ENCODE measurements at regions not wholly inside any gene's neighbourhood (a gene's known extent, or its start where the extent isn't known, plus 50 kb on each side); places are given as distances from the start of the nearest gene placed in this dataset.
"Not testable (repeated sequence)": the region's sequence is repeated elsewhere in the genome, so short reads cannot be mapped to it uniquely, and the experiment has no call there.

DNA sequence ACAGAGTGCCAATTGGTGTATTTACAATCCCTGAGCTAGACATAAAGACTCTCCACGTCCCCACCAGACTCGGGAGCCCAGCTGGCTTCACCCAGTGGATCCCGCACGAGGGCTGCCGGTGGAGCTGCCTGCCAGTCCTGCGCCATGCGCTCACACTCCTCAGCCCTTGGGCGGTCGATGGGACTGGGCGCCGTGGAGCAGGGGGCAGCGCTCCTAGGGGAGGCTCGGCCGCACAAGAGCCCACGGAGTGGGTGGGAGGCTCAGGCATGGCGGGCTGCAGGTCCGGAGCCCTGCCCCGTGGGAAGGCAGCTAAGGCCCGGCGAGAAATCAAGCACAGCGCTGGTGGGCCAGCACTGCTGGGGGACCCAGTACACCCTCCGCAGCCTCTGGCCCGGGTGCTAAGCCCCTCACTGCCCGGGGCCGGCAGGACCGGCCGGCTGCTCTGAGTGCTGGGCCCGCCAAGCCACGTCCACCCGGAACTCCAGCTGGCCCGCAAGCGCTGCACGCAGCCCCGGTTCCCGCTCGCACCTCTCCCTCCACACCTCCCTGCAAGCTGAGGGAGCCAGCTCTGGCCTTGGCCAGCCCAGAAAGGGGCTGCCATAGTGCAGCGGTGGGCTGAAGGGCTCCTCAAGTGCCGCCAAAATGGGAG, 759.4 kb downstream of the BRINP3 start:
- not testable (repeated sequence) for DNase-seq

DNA sequence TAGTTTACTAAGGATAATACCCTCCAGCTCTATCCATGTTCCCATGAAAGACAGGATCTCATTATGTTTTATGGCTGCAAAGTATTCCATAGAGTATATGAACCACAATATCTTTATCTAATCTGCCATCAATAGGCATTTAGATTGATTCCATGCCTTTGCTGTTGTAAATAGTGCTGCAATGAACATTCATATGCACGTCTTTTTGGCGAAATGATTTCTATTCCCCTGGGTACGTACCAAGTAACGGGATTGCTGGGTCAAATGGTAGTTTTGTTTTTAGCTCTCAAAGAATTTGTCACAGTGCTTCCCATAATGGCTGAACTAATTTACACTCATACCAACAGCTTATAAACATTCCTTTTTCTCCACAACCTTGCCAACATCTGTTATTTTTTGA, 750.9 kb downstream of the BRINP3 start:
- no peak for DNase-seq

GRCh38 chr1:189751311-189751710, 726.4 kb downstream of the BRINP3 start:
- DNase-seq = no peak

DNA sequence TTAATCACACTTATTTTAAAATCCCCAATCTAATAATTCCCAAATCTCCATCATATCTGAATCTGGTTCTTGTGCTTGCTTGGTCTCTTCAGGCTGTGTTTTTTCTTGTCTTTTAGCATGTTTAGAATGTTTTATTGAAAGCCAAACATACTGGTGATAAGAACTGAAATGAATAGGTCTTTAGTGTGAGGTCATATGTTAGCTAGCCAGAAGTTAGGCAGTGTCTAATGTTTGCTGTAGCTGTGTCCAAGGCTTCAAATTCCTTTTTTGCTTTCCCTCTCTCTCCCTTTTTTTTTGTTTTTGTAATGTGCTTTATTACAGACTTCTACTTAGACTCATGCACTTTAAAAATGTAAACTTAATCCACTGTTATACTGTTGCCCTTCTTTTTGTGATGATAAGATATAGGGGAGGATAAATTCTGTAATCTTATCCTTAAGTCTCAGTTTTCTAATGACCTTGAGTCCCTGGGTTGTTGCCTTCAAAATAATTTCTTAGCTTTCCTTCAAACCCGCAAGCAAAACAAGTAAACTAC, 725.1 kb downstream of the BRINP3 start:
- no peak for DNase-seq

- not testable (repeated sequence) for DNase-seq
These were observed 722.6 kb downstream of the BRINP3 start for GRCh38 chr1:189755100-189755499.

DNA sequence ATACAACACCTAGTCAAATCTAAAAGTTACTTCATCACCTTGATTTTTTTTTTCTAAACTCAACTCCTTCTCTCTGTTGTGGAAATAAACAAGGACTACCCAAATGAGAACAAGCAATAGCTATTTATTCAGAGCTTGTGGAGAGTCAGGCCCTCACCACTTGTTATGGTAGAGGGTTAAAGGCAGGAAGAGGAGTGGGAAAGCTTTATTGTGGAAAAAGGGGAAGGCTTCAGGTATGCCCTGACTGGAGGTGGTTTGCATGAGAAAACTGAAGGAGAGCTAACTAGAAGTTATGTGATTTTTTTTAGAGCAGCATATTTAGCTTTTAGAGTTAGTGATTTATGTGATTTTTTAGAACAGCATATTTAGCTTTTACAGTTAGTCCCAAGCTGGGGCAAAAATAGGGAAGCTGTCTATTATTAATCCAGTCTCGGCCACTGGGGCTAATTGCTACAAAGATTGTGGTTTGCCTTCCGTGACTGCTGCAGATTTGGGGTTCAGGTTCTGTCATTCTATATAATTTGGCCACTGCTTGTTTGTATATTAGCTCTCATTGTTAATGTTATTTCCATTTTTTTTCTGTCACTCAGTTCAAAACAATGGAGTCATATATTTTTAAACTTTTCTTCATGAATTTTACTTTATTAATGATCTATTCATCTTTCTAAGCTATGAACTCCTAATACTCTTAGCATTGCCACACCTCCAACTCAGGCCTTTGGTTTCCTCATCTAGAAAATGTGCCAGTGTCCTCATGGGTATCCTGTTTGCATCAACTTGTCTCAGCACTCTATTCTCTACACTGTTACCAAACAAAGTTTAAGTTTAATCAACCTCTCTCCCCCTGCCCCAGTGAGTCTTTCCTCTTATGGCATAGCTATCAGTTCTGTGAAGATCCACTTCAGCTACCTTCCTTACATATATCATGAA, 713.0 kb downstream of the BRINP3 start:
- no peak for DNase-seq

GRCh38 chr1:189769448-189769847, 708.2 kb downstream of the BRINP3 start:
- no peak for DNase-seq

DNA sequence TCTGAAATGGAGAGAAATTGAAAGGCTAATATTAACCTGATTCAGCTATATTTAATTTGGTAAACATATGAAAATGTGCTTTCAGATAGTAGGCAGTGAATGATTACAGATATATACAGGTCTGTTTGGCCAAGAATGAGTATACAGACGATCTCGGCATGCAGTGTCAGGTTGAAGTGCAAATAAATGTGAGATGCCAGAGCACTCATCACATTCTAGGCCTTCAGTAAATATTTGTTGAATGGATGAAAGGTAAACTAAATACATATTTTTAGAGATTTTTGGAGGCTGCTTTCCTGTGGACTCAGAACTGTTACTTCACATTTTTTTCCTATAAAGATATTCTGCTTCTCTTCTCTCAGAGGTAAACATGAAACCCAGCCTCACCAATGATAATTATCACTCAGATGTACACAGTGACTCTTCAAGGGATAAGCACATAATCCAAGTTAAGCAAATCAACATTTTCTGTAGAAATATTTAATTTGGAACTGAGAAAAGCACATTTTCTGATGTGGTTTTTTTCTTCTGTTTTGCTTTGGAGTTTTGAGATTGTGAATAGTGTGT, 702.9 kb downstream of the BRINP3 start:
- DNase-seq = no peak

DNA sequence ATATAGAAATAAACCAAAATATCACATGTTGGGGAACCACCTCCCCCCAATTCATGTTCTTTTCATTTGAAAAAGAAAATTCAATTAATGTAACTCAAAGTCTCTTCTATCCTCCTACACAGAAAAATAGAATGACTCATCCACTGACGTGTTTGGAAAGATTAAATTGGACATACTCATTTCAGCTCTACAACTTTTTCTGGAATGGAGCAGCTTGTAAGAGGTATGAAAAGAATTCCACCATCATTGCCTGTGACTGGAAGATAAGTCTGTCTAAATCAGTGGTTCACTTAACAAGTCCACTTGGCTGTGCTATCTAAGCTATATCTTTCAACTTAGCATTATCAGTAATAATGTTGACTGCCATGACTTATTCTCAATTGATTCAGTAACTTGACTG, 702.3 kb downstream of the BRINP3 start:
- no peak for DNase-seq

DNA sequence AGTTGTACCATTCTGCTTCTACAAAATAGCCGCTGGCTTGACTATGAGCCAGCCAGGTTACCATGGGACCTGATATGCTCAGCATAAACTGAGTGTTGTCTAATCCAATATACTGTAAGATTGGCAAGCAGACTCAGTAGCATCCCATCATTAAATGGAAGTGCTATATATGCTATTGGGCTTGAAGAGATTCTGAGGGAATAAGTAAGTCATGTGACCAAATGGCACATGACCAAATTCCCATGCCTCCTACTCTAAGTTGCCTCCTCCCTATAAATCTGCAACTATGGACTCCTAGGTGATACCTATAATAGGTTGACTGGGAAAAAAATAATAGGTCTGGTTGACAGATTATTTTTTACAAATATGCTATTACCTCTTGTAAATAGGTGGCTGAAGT, 698.6 kb downstream of the BRINP3 start:
- DNase-seq = no peak

DNA sequence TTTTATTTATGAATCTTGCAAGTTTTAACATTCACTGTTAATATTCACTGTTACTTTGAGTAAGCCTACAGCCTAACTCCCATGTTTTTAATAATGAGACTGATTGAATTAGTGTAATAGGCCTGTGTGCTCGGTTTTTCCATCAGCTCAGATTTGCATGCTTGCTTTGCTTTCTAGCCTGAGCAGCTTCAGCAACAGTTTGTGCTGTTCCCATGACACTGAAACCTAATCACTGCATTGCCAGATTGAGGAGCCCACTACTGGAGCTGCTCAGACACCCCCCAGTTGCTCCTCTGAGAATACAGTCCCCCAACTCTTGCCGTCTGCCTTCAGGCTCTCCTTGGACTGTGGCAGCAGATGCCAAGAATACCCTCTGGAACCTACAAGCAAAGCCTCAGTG, 695.4 kb downstream of the BRINP3 start:
- DNase-seq = no peak

GRCh38 chr1:189783456-189783855, 694.2 kb downstream of the BRINP3 start:
- no peak for DNase-seq

DNA sequence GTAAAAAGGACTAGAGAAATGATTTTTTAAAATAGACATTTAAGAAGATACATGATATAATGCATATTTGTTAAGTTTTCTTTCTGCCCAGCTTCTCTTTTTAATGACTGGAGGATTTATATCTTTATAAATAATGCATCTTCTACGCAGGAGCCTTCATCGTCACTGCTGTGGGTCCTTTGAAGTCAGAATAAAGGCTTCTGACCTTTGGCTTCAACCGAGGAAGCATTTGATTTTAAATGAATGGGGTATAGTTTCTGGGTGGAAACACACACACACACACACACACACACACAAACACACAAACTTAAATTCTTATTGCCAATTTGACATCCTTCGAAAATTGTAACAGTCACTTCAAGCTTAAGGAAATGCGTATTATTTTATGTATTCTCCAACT, 690.9 kb downstream of the BRINP3 start:
- no peak for DNase-seq

DNA sequence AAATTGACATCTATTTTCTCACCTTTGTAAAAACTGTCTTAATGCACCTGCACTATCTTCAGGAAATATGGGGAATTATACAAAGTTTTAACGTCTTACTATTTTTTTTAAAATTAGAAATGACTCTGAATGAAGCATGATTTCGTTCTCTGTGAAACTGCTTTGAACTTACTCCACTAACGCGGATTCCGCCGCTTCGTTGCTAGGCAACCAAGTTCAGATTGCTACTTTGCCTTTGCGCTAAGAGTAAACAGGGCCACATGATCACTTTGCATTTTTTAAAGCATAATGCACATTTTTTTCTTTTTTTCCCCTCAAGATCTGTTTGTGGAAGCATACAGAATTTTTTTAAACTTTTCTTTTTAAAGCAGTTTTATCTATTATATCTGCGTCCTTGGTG, 690.5 kb downstream of the BRINP3 start:
- no peak for DNase-seq

GRCh38 chr1:189790335-189790734, 687.3 kb downstream of the BRINP3 start:
- no peak for DNase-seq

- no peak for DNase-seq
These were observed 674.3 kb downstream of the BRINP3 start for GRCh38 chr1:189803364-189803763.

DNA sequence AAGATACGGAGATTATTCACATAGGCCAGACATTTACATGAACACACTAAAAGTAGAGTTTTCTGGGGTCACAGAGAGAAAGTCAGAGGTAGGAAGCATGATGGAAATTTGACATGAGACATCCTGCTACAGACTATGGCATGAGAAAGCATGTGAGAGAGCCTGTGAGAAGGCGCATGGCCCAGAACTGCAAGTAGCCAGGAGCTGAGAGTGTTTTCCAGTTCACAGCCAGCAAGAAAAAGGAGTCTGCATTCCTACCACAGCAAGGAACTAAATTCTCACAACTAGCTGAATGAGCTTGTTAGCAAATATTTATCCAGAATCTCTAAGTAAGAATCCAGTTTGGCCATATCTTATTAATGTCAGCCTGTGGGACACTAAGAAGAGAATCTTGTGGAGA, 673.3 kb downstream of the BRINP3 start:
- DNase-seq = no peak

DNA sequence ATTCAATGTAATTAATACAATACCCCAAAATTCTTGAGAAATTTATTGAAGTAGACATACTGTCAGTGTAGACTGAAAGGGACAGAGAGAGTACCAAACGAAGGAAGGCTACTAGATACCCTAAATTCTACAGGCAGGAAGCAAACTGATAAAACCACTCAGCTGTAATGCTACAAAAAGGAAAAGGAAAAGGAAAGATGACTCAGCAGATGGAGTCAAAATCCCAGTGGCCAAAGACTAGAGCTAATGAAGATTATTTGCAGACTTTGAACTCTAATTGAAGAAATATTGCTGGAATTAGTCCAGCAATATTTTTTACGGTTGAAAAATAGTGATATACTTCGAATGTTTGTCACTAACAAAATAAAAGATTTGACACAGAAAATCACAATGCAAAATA, 671.9 kb downstream of the BRINP3 start:
- no peak for DNase-seq

GRCh38 chr1:189810639-189811038, 667.0 kb downstream of the BRINP3 start:
- DNase-seq = not testable (repeated sequence)

DNA sequence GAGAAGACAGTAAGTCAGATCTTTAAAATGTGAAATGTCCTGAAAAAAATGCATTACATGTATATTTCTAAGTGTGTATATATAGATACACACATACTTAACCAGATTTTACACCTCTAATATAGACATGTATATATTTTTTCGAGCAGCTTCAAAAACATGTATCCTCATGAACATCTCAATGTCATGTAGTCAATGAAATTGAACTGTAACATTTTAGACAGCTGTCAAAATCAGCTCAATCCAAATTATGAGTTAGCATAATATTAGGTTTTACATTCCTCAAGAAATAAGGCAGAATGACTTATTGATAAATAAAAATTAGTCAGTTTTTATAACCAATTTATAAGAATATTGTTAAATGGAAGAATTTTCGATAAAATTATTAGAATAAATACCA, 665.7 kb downstream of the BRINP3 start:
- no peak for DNase-seq

DNA sequence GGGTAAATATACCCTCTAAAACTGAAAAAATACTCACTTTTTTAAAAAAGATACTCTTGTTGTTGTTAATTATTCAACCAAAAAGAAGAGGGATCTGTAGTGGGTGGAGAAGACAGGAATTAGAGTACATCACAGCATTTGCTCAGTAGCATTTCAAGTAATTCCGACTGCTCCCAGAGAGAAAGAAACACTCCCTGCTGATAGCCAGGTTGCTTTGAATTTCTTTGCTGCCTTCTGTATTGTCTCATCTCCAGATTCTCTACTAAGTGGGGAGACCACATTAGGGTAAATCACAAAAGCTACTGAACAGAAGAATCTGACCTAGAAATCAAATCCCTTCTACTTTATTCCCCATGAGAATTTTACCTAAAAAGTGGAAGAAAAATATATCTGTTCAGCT, 661.1 kb downstream of the BRINP3 start:
- DNase-seq = no peak

DNA sequence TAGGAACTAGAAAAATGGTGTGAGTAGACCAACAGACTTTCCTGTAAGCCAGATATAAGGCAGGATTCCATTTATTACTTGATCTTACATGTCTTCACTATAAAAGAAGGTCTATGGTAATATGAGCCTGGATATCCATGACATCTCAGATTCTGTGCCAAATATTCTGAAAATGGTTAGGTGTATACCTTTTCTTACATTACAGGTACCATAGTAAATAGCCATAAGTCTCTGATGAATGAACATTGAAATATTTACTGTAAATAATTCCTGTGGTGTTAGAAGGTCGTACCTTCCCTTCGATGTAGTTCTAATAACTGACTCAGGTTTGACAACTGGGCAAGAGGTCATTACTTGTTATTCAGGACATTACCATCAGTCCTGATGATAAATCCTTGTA, 657.9 kb downstream of the BRINP3 start:
- DNase-seq = no peak

- DNase-seq = no peak
These were observed 655.8 kb downstream of the BRINP3 start for GRCh38 chr1:189821833-189822232.

DNA sequence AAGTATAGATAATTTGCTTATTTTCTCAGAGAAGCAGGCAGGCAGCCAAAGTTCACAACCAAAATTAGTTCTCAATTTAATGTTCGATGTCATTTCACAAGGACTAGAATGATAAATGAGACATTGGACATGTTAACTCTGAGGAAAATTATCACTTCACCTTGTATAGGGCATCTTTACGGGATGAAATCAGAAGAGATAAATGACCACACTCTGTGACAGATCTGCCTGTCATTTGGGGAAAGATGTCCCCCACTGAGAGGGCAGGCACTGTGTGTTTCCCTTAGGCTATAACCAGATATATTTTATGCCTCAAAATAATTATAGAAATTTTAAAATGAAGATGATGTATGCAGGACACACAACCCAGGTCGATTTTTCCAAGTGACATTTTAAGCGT, 642.9 kb downstream of the BRINP3 start:
- no peak for DNase-seq
